ENCODE measurements at regions not wholly inside any gene's neighbourhood (a gene's known extent, or its start where the extent isn't known, plus 50 kb on each side); places are given as distances from the start of the nearest gene placed in this dataset.

- no peak for DNase-seq (ENCODE audit: low read depth)
- no peak for TF ChIP-seq CTCF (conservative IDR thresholded peaks at IDR 0.05; ENCODE audit: control insufficient read depth, insufficient read depth, low read depth, low read length)
- H3K4me3 ChIP-seq (ENCODE audit: control insufficient read depth, low read depth, low read length), result no peak overlapping the region
Measured at GRCh38 chr5:164600929-164601535, 1095.6 kb downstream of the MAT2B start.

GRCh38 chr5:164608507-164608906 lies 1103.1 kb downstream of the MAT2B start:
- no peak for DNase-seq (ENCODE audit: low read depth)
- TF ChIP-seq CTCF (conservative IDR thresholded peaks at IDR 0.05; ENCODE audit: control insufficient read depth, insufficient read depth, low read depth, low read length), result no peak
- no peak overlapping the region for H3K4me3 ChIP-seq (ENCODE audit: control insufficient read depth, low read depth, low read length)

- DNase-seq (ENCODE audit: low read depth), result no peak
- TF ChIP-seq CTCF (conservative IDR thresholded peaks at IDR 0.05; ENCODE audit: control insufficient read depth, insufficient read depth, low read depth, low read length), result no peak
- H3K4me3 ChIP-seq (ENCODE audit: control insufficient read depth, low read depth, low read length), result no peak overlapping the region
Measured at GRCh38 chr5:164610374-164610773, 1105.0 kb downstream of the MAT2B start.

- no peak overlapping the region for H3K4me3 ChIP-seq (ENCODE audit: control insufficient read depth, low read depth, low read length)
- no peak for DNase-seq (ENCODE audit: low read depth)
- TF ChIP-seq CTCF (conservative IDR thresholded peaks at IDR 0.05; ENCODE audit: control insufficient read depth, insufficient read depth, low read depth, low read length), result no peak
Measured at GRCh38 chr5:164614707-164615106, 1109.3 kb downstream of the MAT2B start.

- TF ChIP-seq CTCF (conservative IDR thresholded peaks at IDR 0.05; ENCODE audit: control insufficient read depth, insufficient read depth, low read depth, low read length), result no peak
- no peak for DNase-seq (ENCODE audit: low read depth)
Measured at GRCh38 chr5:164617290-164617689, 1111.9 kb downstream of the MAT2B start.

GRCh38 chr5:164627021-164627420 lies 1121.6 kb downstream of the MAT2B start:
- DNase-seq (ENCODE audit: low read depth), result peak; percentile 6
- H3K4me3 ChIP-seq (ENCODE audit: control insufficient read depth, low read depth, low read length), result no peak overlapping the region
- no peak for TF ChIP-seq CTCF (conservative IDR thresholded peaks at IDR 0.05; ENCODE audit: control insufficient read depth, insufficient read depth, low read depth, low read length)

More at GRCh38 chr5:164617290-164617689, 1111.9 kb downstream of the MAT2B start:
- no peak overlapping the region for H3K4me3 ChIP-seq (ENCODE audit: control insufficient read depth, low read depth, low read length)

- DNase-seq (ENCODE audit: low read depth), result no peak
- no peak for TF ChIP-seq CTCF (conservative IDR thresholded peaks at IDR 0.05; ENCODE audit: control insufficient read depth, insufficient read depth, low read depth, low read length)
Measured at GRCh38 chr5:164636456-164636855, 1131.0 kb downstream of the MAT2B start.

More at GRCh38 chr5:164636456-164636855, 1131.0 kb downstream of the MAT2B start:
- H3K4me3 ChIP-seq (ENCODE audit: control insufficient read depth, low read depth, low read length), result no peak overlapping the region
